A673 (cell line): ENCODE measurements at regions not wholly inside any gene's neighbourhood (a gene's known extent, or its start where the extent isn't known, plus 50 kb on each side); places are given as distances from the start of the nearest gene placed in this dataset.

Source experiments
- BruUV-seq: library from RNA; stranded (reverse); fragments of 400-500 nt; replicated peaks from 2 replicates; lab custom pipeline; 2021; lab: Mats Ljungman, UMichigan
- CTCF ChIA-PET: fragments of 300-600 bp; sonication (Branson Sonifier 250); formaldehyde crosslinking; loops from one replicate; lab custom pipeline; 2022; ENCODE audit warnings: antibody characterized with exemption; lab: Charles Lee
- POLR2A ChIA-PET: fragments of 300-600 bp; sonication (Branson Sonifier 250); formaldehyde crosslinking; loops from one replicate; lab custom pipeline; 2022; ENCODE audit warnings: antibody characterized with exemption; ENCODE audit not compliant: low non-redundant PET; lab: Charles Lee
- DNase-seq: peaks from one replicate; pipeline ENCODE4 v3.0.0-alpha.2; 2015; ENCODE audit warnings: low spot score
- H3K27ac ChIP-seq: fragments of 200-600 bp; sonication (generic); 2 replicates; pipeline ENCODE4 v1.5.1; 2016; ENCODE audit warnings: mixed run types, low read depth, mild to moderate bottlenecking, mixed read lengths, antibody characterized with exemption, low read length; ENCODE audit not compliant: poor library complexity, severe bottlenecking
- H3K27me3 ChIP-seq: fragments of 200-600 bp; sonication (generic); replicated peaks from 2 replicates; pipeline ENCODE4 v1.6.1; 2017; ENCODE audit warnings: mixed run types, low read depth, mild to moderate bottlenecking, mixed read lengths, antibody characterized with exemption, low read length; ENCODE audit not compliant: insufficient read depth, poor library complexity
- H3K36me3 ChIP-seq: fragments of 200-600 bp; sonication (generic); 2 replicates; pipeline ENCODE4 v1.6.1; 2016; ENCODE audit warnings: mixed run types, mild to moderate bottlenecking, mixed read lengths, antibody characterized with exemption, low read length; ENCODE audit not compliant: insufficient read depth, poor library complexity, severe bottlenecking
- H3K4me1 ChIP-seq: fragments of 200-600 bp; sonication (generic); 2 replicates; pipeline ENCODE4 v1.6.1; 2017; ENCODE audit warnings: mixed run types, mild to moderate bottlenecking, mixed read lengths, antibody characterized with exemption, low read length; ENCODE audit not compliant: insufficient read depth, poor library complexity, severe bottlenecking
- H3K4me3 ChIP-seq: fragments of 200-600 bp; sonication (generic); 2 replicates; pipeline ENCODE4 v1.5.1; 2016; ENCODE audit warnings: low read depth, mixed run types, mild to moderate bottlenecking, mixed read lengths, low read length; ENCODE audit not compliant: poor library complexity, severe bottlenecking
- H3K9me3 ChIP-seq: fragments of 200-600 bp; sonication (generic); 2 replicates; pipeline ENCODE4 v1.6.1; 2016; ENCODE audit warnings: mixed run types, low read depth, mild to moderate bottlenecking, mixed read lengths, antibody characterized with exemption, low read length; ENCODE audit not compliant: poor library complexity, severe bottlenecking
- CTCF ChIP-seq: fragments of 300-800, 200-600 bp; sonication (generic); conservative IDR thresholded peaks from 2 replicates; pipeline ENCODE4 v1.5.1; 2017; ENCODE audit warnings: low read depth, mild to moderate bottlenecking, antibody characterized with exemption, low read length, moderate library complexity, mixed read lengths
- EZH2 ChIP-seq: fragments of 200-600 bp; sonication (generic); IDR thresholded peaks from 2 replicates; pipeline ENCODE4 v1.6.1; 2017; ENCODE audit warnings: borderline replicate concordance, low read depth, mild to moderate bottlenecking, mixed read lengths, antibody characterized with exemption, low read length; ENCODE audit not compliant: poor library complexity, severe bottlenecking
- intact Hi-C: fragments of 100-400 bp; cut with micrococcal nuclease; formaldehyde crosslinking; loops from one replicate; pipeline ENCODE4 v1.10.0; 2022; ENCODE audit not compliant: unreplicated experiment

GRCh38 chr15:77538027-77538451 lies 94.7 kb downstream of the LINGO1 start:
- Histone ChIP-seq H3K27ac (no peak overlapping the region), H3K36me3 (no peaks in the 10 kb centered on the region), H3K9me3 (no peaks in the 10 kb centered on the region), H3K4me1 (peaks cover 24% of the 10 kb centered on the region), H3K27me3 (no peaks in the 10 kb centered on the region), H3K4me3 (no peak overlapping the region)
- BruUV-seq: no TSS peak
- ChIA-PET POLR2A (no interaction called here), CTCF (no interaction called here)
- TF ChIP-seq EZH2 (no peak), CTCF (no peak)
- intact Hi-C loops: no loop called here
- no peak for DNase-seq

DNA sequence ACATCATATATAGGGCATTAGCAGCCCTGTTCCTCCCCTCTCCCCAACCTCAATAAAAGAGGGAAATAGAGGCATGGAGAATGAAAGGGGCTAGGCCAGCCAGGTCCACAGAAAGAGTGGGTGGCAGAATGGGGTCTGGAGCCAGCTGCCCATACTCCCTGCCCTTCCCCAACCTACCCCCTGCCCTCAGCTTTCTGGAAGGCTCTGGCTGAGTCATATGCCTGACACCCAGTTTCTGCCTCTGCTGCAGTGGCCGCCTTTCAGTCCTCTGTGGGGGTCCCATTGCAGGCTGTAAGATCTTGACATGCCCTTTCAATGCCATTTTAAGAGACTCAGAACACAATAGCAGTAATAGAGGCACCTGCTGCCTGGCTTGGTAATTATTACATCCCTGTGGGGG lies 95.7 kb downstream of the LINGO1 start:
- Histone ChIP-seq H3K27ac (no peak overlapping the region), H3K4me1 (peaks cover 22% of the 10 kb centered on the region), H3K9me3 (no peaks in the 10 kb centered on the region), H3K27me3 (no peaks in the 10 kb centered on the region), H3K4me3 (no peak overlapping the region), H3K36me3 (no peaks in the 10 kb centered on the region)
- no TSS peak for BruUV-seq
- CTCF ChIA-PET: interaction anchor here (1.3 kb wide), 1 partner anchor 350 kb away, joined by 3 read pairs; no protein-coding TSS in a partner anchor
- TF ChIP-seq CTCF (no peak), EZH2 (no peak)
- POLR2A ChIA-PET: interaction anchor here (0.6 kb wide), 1 partner anchor 27 kb away, joined by 5 read pairs; no protein-coding TSS in a partner anchor
- no peak for DNase-seq
- intact Hi-C loops: no loop called here

DNA sequence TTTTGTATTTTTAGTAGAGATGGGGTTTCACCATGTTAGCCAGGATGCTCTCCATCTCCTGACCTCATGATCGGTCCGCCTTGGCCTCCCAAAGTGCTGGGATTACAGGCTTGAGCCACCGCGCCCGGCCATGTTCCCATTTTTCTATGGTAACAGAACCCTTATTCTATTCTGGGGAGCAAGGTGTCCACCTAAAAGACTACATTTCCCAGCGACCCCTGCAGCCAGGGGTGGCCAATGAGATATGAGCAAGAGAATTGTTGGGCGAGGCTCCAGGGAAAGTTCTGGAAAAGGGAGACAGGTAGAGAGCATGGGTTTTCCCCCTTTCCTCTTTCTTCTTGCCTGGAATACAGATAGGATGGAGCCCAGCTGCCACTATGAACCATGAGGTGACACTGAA lies 96.9 kb downstream of the LINGO1 start:
- CTCF ChIA-PET: interaction anchor here (1.3 kb wide), 1 partner anchor 349 kb away, joined by 3 read pairs; no protein-coding TSS in a partner anchor
- intact Hi-C loops: no loop called here
- TF ChIP-seq EZH2 (no peak), CTCF (no peak)
- no peaks in the 10 kb centered on the region for H3K27me3 ChIP-seq
- peaks cover 22% of the 10 kb centered on the region for H3K4me1 ChIP-seq
- H3K36me3 ChIP-seq: no peaks in the 10 kb centered on the region
- no peak overlapping the region for H3K4me3 ChIP-seq
- BruUV-seq: no TSS peak
- H3K9me3 ChIP-seq: no peaks in the 10 kb centered on the region
- no peak for DNase-seq
- H3K27ac ChIP-seq: no peak overlapping the region
- POLR2A ChIA-PET: no interaction called here
